Stimulated activated naive CD8-positive, alpha-beta T cell treated with anti-CD3 and anti-CD28 coated beads, Interleukin-15, Interleukin-2, amounts not matched to agents 100 U/mL and 50 U/mL, for 24 hours (primary cell): ENCODE measurements at regions not wholly inside any gene's neighbourhood (a gene's known extent, or its start where the extent isn't known, plus 50 kb on each side); places are given as distances from the start of the nearest gene placed in this dataset.

ENCODE experiments used
- ATAC-seq: fragments of 150-1000 bp; cut with Tn5 transposase; one replicate; pipeline ENCODE4 v1.10.0; 2021
- DNase-seq: peaks from one replicate; pipeline ENCODE4 v3.0.0; 2021

GRCh38 chr18:37671530-37671929 is 105.9 kb upstream of the CELF4 start:
- DNase-seq = no peak
- ATAC-seq = no peak

- no peak for DNase-seq
- no peak for ATAC-seq
Measured at GRCh38 chr18:37671119-37671518, 105.5 kb upstream of the CELF4 start.

- DNase-seq = no peak
Measured at GRCh38 chr18:37669991-37670534, 104.5 kb upstream of the CELF4 start.

GRCh38 chr18:37668971-37669747 is 103.6 kb upstream of the CELF4 start:
- no peak for DNase-seq
- ATAC-seq = no peak

More at GRCh38 chr18:37669991-37670534, 104.5 kb upstream of the CELF4 start:
- ATAC-seq = no peak

GRCh38 chr18:37667836-37668235 is 102.2 kb upstream of the CELF4 start:
- no peak for ATAC-seq
- no peak for DNase-seq

GRCh38 chr18:37666991-37667390 is 101.4 kb upstream of the CELF4 start:
- no peak for ATAC-seq
- no peak for DNase-seq

GRCh38 chr18:37666451-37666850 is 100.9 kb upstream of the CELF4 start:
- no peak for DNase-seq
- no peak for ATAC-seq

GRCh38 chr18:37665346-37665745 is 99.7 kb upstream of the CELF4 start:
- no peak for ATAC-seq
- no peak for DNase-seq

- ATAC-seq (no peak), DNase-seq (no peak)
Measured at GRCh38 chr18:37663446-37663845, 97.8 kb upstream of the CELF4 start.

- ATAC-seq = no peak
- DNase-seq = no peak
Measured at GRCh38 chr18:37662546-37663339, 97.1 kb upstream of the CELF4 start.

GRCh38 chr18:37662099-37662498 is 96.5 kb upstream of the CELF4 start:
- DNase-seq (no peak), ATAC-seq (no peak)

- DNase-seq = no peak
Measured at GRCh38 chr18:37661478-37661877, 95.9 kb upstream of the CELF4 start.

GRCh38 chr18:37661061-37661460 is 95.5 kb upstream of the CELF4 start:
- ATAC-seq (no peak), DNase-seq (no peak)

More at GRCh38 chr18:37661478-37661877, 95.9 kb upstream of the CELF4 start:
- ATAC-seq = no peak

GRCh38 chr18:37660658-37661057 is 95.1 kb upstream of the CELF4 start:
- DNase-seq = no peak
- no peak for ATAC-seq

GRCh38 chr18:37659906-37660305 is 94.3 kb upstream of the CELF4 start:
- ATAC-seq = no peak

GRCh38 chr18:37658894-37659293 is 93.3 kb upstream of the CELF4 start:
- ATAC-seq = no peak

More at GRCh38 chr18:37659906-37660305, 94.3 kb upstream of the CELF4 start:
- DNase-seq = no peak

GRCh38 chr18:37657493-37657892 is 91.9 kb upstream of the CELF4 start:
- no peak for ATAC-seq
- DNase-seq = no peak

More at GRCh38 chr18:37658894-37659293, 93.3 kb upstream of the CELF4 start:
- no peak for DNase-seq

GRCh38 chr18:37654731-37655369 is 89.3 kb upstream of the CELF4 start:
- ATAC-seq (no peak), DNase-seq (no peak)

- no peak for DNase-seq
Measured at GRCh38 chr18:37654034-37654433, 88.4 kb upstream of the CELF4 start.

GRCh38 chr18:37653618-37654017 is 88.0 kb upstream of the CELF4 start:
- no peak for ATAC-seq
- no peak for DNase-seq

More at GRCh38 chr18:37654034-37654433, 88.4 kb upstream of the CELF4 start:
- ATAC-seq = no peak

- ATAC-seq (no peak), DNase-seq (no peak)
Measured at GRCh38 chr18:37649930-37650329, 84.3 kb upstream of the CELF4 start.

- no peak for ATAC-seq
- no peak for DNase-seq
Measured at GRCh38 chr18:37649416-37649815, 83.8 kb upstream of the CELF4 start.

GRCh38 chr18:37641573-37641972 is 76.0 kb upstream of the CELF4 start:
- ATAC-seq = no peak
- no peak for DNase-seq
